Sigmoid colon (tissue), 6 donors: ENCODE measurements at regions not wholly inside any gene's neighbourhood (a gene's known extent, or its start where the extent isn't known, plus 50 kb on each side); places are given as distances from the start of the nearest gene placed in this dataset.

Experiments used
- DNase-seq: peaks from one replicate; pipeline ENCODE4 v3.0.0-alpha.2; 2019
- H3K27ac ChIP-seq, 4 donors: fragments of 200-600 bp; sonication (generic); one replicate each; pipeline ENCODE4 v1.5.1; 2016 to 2019; ENCODE audit warnings: mild to moderate bottlenecking in 1 of 4
- H3K27me3 ChIP-seq, 3 donors: fragments of 200-600 bp; sonication (generic); one replicate each; pipeline ENCODE4 v1.5.1; 2019; ENCODE audit warnings: mild to moderate bottlenecking in 1 of 3
- H3K36me3 ChIP-seq, 4 donors: fragments of 200-600 bp; sonication (generic); one replicate each; pipeline ENCODE4 v1.5.1; 2016 to 2019
- H3K4me1 ChIP-seq, 4 donors: fragments of 200-600 bp; sonication (generic); one replicate each; pipeline ENCODE4 v1.5.1; 2017 to 2019
- H3K4me3 ChIP-seq, 4 donors: fragments of 200-600 bp; sonication (generic); one replicate each; pipeline ENCODE4 v1.5.1; 2017 to 2019; ENCODE audit warnings: mild to moderate bottlenecking in 2 of 4, moderate library complexity in 1 of 4
- H3K9me3 ChIP-seq, 4 donors: fragments of 200-600 bp in 3 of 4; sonication (generic) in 3 of 4; one replicate each; pipeline versions ENCODE4 v1.5.1 to v1.6.1; 2013 to 2019
- CTCF ChIP-seq, 4 experiments: fragments of 450-650 bp in 3 of 4; fragments of 200-600 bp in 1 of 4; IDR thresholded peaks; one replicate each; pipeline ENCODE4 v1.5.1; 2016 to 2019; ENCODE audit warnings: antibody characterized with exemption in 4 of 4, mild to moderate bottlenecking in 3 of 4, moderate library complexity in 2 of 4
- EP300 ChIP-seq, 4 donors: sonication (generic); formaldehyde crosslinking; IDR thresholded peaks; one replicate each; pipeline ENCODE4 v1.6.1; 2017; ENCODE audit warnings: antibody characterized with exemption in 4 of 4
- POLR2A ChIP-seq, 2 donors: fragments of 450-650 bp; IDR thresholded peaks; one replicate each; pipeline ENCODE4 v1.6.1; 2016; ENCODE audit warnings: antibody characterized with exemption in 2 of 2, mild to moderate bottlenecking in 2 of 2, moderate library complexity in 2 of 2
- POLR2AphosphoS5 ChIP-seq, 4 donors: sonication (generic); formaldehyde crosslinking; IDR thresholded peaks; one replicate each; pipeline ENCODE4 v1.6.1; 2017; ENCODE audit warnings: antibody characterized with exemption in 4 of 4
- WGBS, 2 donors: extraction: QIAGEN DNeasy Blood & Tissue Kit; methylation state at CpG; one replicate each; pipeline ENCODE4 v1.1.7; 2013; 5-methylcytosine and 5-hydroxymethylcytosine counted together
- intact Hi-C: fragments of 100-400 bp; cut with DNase I; formaldehyde crosslinking; loops from one replicate; pipeline ENCODE4 v1.15.1; 2023
- donor health status: healthy with polysubstance abuse.
- donor health status: healthy.

GRCh38 chr7:53245721-53246120, 210.3 kb downstream of the POM121L12 start:
- H3K9me3 ChIP-seq = peaks cover 0 to 3% (median 0%) of the 10 kb centered on the region in 4 donors
- H3K36me3 ChIP-seq = no peaks in the 10 kb centered on the region
- no peak for TF ChIP-seq POLR2A (IDR thresholded peaks at IDR 0.05)
- TF ChIP-seq CTCF (IDR thresholded peaks at IDR 0.05) = no peak
- no peak for TF ChIP-seq POLR2AphosphoS5 (IDR thresholded peaks at IDR 0.05)
- TF ChIP-seq EP300 (IDR thresholded peaks at IDR 0.05) = no peak
- no peak overlapping the region for H3K4me3 ChIP-seq
- DNase-seq = no peak
- intact Hi-C loops = no loop called here
- H3K27me3 ChIP-seq = no peaks in the 10 kb centered on the region
- no peak overlapping the region for H3K27ac ChIP-seq
- WGBS, 2 donors = 67 to 79% methylated on average over 4 of the region's 4 CpGs
- no peaks in the 10 kb centered on the region for H3K4me1 ChIP-seq

- DNase-seq = no peak
- no peaks in the 10 kb centered on the region for H3K36me3 ChIP-seq
- no peak overlapping the region for H3K27ac ChIP-seq
- H3K27me3 ChIP-seq = no peaks in the 10 kb centered on the region
- no peak for TF ChIP-seq POLR2A (IDR thresholded peaks at IDR 0.05)
- TF ChIP-seq CTCF (IDR thresholded peaks at IDR 0.05) = no peak
- no peak for TF ChIP-seq EP300 (IDR thresholded peaks at IDR 0.05)
- no peak for TF ChIP-seq POLR2AphosphoS5 (IDR thresholded peaks at IDR 0.05)
- no peak overlapping the region for H3K4me3 ChIP-seq
- no peaks in the 10 kb centered on the region for H3K4me1 ChIP-seq
- H3K9me3 ChIP-seq = peaks cover 0 to 3% (median 0%) of the 10 kb centered on the region in 4 donors
- intact Hi-C loops = no loop called here
- 61 to 67% methylated on average over 1 of the region's 1 CpG for WGBS, 2 donors
Measured at GRCh38 chr7:53246957-53247356, 211.5 kb downstream of the POM121L12 start.

GRCh38 chr7:53252539-53252938, 217.1 kb downstream of the POM121L12 start:
- Histone ChIP-seq H3K36me3 (no peaks in the 10 kb centered on the region), H3K4me1 (no peaks in the 10 kb centered on the region), H3K27ac (no peak overlapping the region), H3K9me3 (no peaks in the 10 kb centered on the region), H3K4me3 (no peak overlapping the region), H3K27me3 (no peaks in the 10 kb centered on the region)
- intact Hi-C loops = no loop called here
- TF ChIP-seq EP300 (IDR thresholded peaks at IDR 0.05) (no peak), POLR2AphosphoS5 (IDR thresholded peaks at IDR 0.05) (no peak), CTCF (IDR thresholded peaks at IDR 0.05) (no peak), POLR2A (IDR thresholded peaks at IDR 0.05) (no peak)
- no peak for DNase-seq
- WGBS, 2 donors = 87 to 89% methylated on average over 1 of the region's 1 CpG

GRCh38 chr7:53272081-53272480, 236.6 kb downstream of the POM121L12 start:
- Histone ChIP-seq H3K4me3 (no peak overlapping the region), H3K4me1 (peaks cover 0 to 19% (median 12%) of the 10 kb centered on the region in 4 donors), H3K9me3 (no peaks in the 10 kb centered on the region), H3K36me3 (no peaks in the 10 kb centered on the region), H3K27me3 (no peaks in the 10 kb centered on the region), H3K27ac (peak overlapping the region in 1 of 4 donors; percentile 38)
- DNase-seq = no peak
- intact Hi-C loops = no loop called here
- 33 to 40% methylated on average over 4 of the region's 4 CpGs for WGBS, 2 donors
- TF ChIP-seq EP300 (IDR thresholded peaks at IDR 0.05) (no peak), CTCF (IDR thresholded peaks at IDR 0.05) (no peak), POLR2AphosphoS5 (IDR thresholded peaks at IDR 0.05) (no peak), POLR2A (IDR thresholded peaks at IDR 0.05) (no peak)

DNA sequence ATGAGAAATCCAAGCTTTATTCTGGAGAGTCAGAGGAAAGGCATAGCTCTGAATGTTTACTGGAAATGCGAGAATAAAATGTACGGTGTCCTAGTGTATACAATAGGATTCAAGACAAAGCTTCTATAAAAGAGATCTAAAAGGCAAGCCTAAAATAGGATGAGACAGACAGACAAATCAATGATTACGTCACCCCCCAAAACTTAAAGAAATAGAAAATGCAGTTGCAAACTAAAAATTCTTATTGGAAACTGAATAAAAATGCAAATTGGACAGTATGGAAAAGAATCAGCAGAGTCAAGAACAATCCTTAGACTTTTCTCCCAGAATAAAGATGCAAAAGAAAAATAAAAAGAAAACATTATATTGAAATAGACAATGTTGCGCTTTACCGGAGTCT, 245.9 kb downstream of the POM121L12 start:
- WGBS, 2 donors = 79 to 83% methylated on average over 5 of the region's 5 CpGs
- Histone ChIP-seq H3K4me3 (no peak overlapping the region), H3K27ac (peak overlapping the region in 3 of 4 donors; percentile 30 to 62 (median 59)), H3K27me3 (no peaks in the 10 kb centered on the region), H3K9me3 (no peaks in the 10 kb centered on the region), H3K4me1 (peaks cover 0 to 14% (median 9%) of the 10 kb centered on the region in 4 donors), H3K36me3 (no peaks in the 10 kb centered on the region)
- no peak for TF ChIP-seq POLR2A (IDR thresholded peaks at IDR 0.05)
- TF ChIP-seq EP300 (IDR thresholded peaks at IDR 0.05) = no peak
- no peak for TF ChIP-seq POLR2AphosphoS5 (IDR thresholded peaks at IDR 0.05)
- TF ChIP-seq CTCF (IDR thresholded peaks at IDR 0.05) = no peak
- intact Hi-C loops = no loop called here
- DNase-seq = no peak
